ENCODE measurements at regions not wholly inside any gene's neighbourhood (a gene's known extent, or its start where the extent isn't known, plus 50 kb on each side); places are given as distances from the start of the nearest gene placed in this dataset.
"Not testable (repeated sequence)": the region's sequence is repeated elsewhere in the genome, so short reads cannot be mapped to it uniquely, and the experiment has no call there.

- no peak for DNase-seq (ENCODE audit: low spot score)
Measured at GRCh38 chr3:152621967-152622810, 212.7 kb upstream of the P2RY1 start.

DNA sequence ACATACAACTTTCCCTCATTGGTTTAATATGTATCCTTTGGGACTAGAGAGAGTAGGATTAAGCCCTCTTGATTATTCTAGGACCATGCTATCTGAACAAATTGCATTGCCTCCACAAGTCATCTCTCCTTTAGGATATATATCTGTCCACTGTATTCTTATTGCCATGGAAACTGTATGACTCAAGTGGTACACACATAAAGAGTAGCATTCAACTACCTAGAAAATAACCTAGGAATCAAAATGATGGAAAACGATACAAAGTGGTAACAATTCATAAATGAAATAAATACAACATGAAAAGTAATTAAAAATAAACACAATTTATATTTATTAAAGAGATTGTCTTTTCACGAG, 212.1 kb upstream of the P2RY1 start:
- DNase-seq (ENCODE audit: low spot score), result no peak

DNA sequence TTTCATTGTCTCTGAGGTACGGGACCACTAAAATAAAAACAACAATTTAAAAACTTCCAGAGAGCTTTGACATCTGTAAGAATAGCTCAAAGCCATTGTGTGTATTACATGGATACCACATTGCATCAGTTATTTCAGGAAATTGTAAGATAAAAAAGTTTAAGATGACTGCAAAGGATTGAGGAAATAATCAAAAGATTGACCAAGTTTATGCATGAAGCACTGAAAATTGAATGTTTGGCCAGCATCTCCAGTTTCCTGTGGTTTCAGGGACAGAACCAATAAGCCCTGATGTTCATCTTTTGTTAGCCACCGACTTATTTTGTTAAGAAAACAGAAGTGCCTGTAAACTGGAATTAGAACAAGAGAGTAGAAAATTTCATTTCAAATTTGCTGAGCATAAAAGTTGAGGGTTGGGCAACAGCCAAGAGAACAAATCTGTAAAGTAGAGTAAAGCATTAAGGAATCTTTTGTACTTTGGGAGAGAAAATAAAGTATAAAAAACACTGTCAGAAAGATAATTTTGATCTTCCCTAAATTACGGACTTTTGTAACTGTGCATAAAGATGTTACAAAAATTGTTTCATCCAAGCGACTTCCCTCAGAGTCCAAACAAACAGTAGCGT, 211.5 kb upstream of the P2RY1 start:
- DNase-seq (ENCODE audit: low spot score), result no peak

DNA sequence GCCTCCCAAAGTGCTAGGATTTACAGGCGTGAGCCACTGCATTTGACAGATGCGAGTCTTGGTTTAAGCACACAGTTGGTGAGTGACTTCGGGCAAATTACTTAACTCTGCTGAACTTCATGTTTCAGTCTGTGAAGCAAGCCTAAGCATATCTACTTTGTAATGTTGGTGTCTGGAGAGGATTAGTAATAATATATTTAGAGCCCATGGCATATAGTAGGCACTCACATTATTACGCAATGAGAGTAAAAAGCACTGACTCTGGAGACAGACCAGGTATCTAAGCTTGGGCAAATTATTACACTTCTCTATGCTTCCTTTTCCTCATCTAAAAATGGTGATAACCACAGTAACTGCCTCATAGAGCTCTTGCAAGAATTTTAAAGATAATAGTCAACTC, 208.7 kb upstream of the P2RY1 start:
- no peak for DNase-seq (ENCODE audit: low spot score)

DNA sequence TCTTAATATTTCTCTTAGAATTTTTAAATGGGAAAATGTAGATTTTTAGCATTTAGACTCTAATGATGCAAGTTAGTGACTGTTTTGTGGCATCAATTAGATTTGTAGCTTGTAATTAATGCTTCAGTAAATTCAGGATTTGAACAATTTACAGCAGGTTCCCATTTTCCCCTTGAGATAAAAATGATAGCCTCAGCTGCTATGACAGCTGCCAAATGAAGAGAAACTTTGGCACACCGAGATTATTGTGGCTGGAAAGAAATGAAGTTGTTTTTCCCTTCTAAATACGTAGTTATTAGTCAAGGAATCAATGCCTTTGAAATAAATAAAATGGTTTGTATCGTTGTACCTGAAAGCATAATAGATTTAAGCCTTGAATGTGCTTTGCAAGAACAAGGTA, 206.4 kb upstream of the P2RY1 start:
- DNase-seq (ENCODE audit: low spot score), result no peak

DNA sequence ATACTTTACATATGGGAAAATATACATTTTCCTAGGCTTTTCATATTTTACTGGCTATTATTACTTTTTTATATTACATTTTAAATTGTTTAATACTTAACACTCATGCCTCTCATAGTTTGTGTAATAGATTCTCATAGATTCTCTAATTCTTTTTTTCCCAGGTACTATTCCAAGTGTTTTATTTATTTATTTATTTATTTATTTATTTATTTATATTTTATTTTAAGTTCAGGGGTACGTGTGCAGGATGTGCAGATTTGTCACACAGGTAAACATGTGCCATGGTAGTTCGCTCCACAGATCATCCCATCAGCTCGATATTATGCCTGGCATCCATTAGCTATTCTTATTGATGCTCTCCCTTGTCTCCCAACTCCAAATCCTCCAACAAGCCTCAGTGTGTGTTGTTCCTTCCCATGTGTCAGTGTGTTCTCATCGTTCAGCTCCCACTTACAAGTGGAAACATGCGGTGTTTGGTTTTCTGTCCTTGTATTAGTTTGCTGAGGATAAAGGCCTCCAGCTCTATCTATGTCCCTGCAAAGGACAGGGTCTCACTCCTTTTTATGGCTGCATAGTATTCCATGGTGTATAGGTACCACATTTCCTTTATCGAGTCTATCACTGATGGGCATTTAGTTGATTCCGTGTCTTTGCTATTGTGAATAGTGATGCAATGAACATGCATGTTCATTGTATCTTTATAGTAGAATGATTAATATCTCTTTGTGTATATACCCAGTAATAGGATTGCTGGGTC, 205.4 kb upstream of the P2RY1 start:
- DNase-seq (ENCODE audit: low spot score), result no peak

- no peak for DNase-seq (ENCODE audit: low spot score)
Measured at GRCh38 chr3:152635389-152635788, 199.5 kb upstream of the P2RY1 start.

DNA sequence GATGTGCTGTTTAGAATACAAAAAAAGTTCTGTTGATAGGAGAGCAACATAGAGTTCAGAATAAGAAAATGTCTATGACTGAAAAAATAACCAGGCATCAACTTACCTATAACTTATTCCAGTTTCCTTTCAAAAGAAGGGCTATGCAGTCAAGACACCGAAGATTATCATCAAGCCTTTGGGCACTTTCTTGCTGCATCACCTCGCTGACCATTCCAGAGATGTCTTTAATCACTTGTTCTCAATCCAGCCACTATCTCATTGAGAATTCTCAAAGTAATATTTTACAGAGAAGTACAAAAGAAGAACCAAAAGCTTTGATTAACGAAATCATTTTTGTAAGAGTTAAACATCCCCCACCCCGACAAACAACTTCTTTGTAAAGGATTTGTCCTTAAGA, 198.3 kb upstream of the P2RY1 start:
- no peak for DNase-seq (ENCODE audit: low spot score)

DNA sequence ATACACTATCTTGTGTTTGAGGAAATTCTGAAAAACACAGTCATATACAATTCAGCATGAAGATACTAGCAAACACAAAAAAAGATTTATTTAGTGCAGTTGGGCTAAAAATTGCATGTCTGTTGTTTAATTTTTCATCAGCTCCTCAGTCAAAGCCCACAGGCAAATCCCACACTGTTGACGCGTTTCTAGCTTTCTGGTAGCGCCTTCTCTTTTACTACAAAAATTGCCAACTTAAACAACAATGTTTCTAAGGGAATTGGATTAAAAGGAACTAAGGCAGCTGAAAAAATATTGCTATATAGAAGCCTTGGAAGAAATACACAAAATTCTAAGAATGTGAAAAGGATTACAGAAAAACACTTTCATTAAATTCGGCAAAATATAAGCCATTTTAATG, 196.7 kb upstream of the P2RY1 start:
- no peak for DNase-seq (ENCODE audit: low spot score)

GRCh38 chr3:152638707-152639450, 196.1 kb upstream of the P2RY1 start:
- no peak for DNase-seq (ENCODE audit: low spot score)

GRCh38 chr3:152641198-152641597, 193.7 kb upstream of the P2RY1 start:
- no peak for DNase-seq (ENCODE audit: low spot score)

DNA sequence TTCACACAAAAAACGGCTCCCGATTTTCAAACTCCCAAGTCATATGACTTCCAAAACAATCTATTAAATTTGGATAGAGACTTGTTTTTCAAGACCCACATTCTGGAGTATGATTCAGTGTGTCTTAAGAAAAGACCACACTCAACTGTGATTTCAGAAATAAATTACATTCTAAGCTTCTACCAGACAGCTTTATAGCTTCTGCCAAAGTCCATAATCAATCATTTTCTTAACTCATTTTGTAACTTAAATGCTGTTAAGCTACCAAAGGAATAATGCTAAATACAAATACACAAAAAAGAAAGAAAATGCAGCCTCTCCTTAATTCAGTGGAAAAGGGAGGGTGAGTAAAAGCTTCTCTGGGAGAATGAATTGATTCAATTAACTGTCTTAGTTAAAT, 192.3 kb upstream of the P2RY1 start:
- no peak for DNase-seq (ENCODE audit: low spot score)

GRCh38 chr3:152644478-152644877, 190.5 kb upstream of the P2RY1 start:
- no peak for DNase-seq (ENCODE audit: low spot score)

DNA sequence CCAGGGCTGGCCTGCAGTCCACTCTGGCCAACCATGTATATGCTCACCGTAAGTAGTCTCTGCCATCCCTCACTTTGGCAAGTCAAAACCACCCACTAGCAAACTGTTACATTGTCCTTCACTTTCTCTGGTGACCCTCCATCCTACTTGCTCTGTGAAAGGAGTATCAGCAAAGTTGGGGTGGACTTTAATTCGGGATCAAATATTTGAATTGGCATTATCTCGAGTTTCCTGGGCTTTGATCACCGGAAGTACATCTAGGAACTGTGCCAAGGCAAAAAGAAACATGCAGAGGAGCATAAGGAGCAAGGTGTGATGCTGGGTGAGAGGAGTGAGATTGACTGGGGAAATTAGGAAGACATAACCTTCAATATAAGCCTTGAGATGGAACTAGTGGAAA, 188.9 kb upstream of the P2RY1 start:
- DNase-seq (ENCODE audit: low spot score), result no peak

DNA sequence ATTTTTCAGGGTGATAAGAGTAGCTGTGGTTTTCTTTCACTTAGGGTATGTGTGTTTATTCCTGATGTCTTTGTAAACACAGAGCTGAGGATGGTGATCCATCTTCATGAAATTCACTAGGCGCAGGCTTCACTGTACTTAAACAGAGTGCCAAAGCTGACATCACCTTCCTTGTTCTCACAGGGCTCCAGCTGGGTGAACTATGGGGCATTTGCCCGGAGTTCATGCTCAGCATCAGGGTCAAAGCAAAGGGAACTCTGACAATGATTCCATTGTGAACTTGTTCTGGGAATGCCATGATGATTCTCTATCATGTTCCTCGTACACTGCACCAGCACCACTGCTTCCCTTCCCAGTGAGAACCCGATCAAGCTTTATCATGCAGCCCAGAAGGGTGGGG, 184.8 kb upstream of the P2RY1 start:
- DNase-seq (ENCODE audit: low spot score), result no peak

GRCh38 chr3:152650923-152651322, 184.0 kb upstream of the P2RY1 start:
- DNase-seq (ENCODE audit: low spot score), result not testable (repeated sequence)

- DNase-seq (ENCODE audit: low spot score), result no peak
Measured at GRCh38 chr3:152656214-152656971, 178.5 kb upstream of the P2RY1 start.

GRCh38 chr3:152656972-152657355, 178.0 kb upstream of the P2RY1 start:
- no peak for DNase-seq (ENCODE audit: low spot score)

- DNase-seq (ENCODE audit: low spot score), result no peak
Measured at GRCh38 chr3:152658977-152659720, 175.8 kb upstream of the P2RY1 start.

DNA sequence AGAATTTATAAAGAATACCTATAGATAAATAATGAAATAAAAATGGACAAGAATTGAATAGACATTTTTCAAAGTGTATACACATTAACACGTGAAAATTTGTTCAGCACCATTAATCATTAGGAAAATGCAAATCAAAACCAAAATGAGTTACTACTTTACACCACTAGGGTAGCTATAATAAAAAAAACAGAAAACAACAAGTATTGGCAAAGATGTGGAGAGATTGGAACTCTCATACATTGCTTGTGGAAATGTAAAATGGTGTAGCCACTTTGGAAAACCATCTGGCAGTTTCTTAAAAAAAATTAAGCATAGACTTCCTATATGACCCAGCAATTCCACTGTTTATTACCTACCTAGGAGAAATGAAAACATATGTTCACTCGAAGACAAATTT, 172.8 kb upstream of the P2RY1 start:
- no peak for DNase-seq (ENCODE audit: low spot score)

DNA sequence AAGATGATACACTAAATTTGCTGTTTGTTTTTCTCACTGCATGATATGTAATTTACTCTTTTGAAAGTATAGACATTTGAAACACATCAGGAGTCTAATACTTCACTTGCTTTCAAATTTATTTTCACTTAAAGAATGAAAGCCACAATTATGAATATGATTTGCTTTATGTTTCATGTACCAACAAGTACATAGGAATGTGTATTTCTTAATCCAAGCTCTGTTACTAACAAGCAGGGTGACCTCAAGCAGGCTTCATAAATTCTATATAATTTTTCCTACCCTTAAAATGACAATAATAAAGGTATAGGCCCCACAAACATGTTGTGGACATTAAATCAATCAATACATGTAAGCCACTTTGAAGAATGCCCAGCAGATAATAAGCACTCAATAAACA, 170.2 kb upstream of the P2RY1 start:
- no peak for DNase-seq (ENCODE audit: low spot score)

Measured in HuH-7 (cell line).